ENCODE measurements at regions not wholly inside any gene's neighbourhood (a gene's known extent, or its start where the extent isn't known, plus 50 kb on each side); places are given as distances from the start of the nearest gene placed in this dataset.
"Not testable (repeated sequence)": the region's sequence is repeated elsewhere in the genome, so short reads cannot be mapped to it uniquely, and the experiment has no call there.

DNA sequence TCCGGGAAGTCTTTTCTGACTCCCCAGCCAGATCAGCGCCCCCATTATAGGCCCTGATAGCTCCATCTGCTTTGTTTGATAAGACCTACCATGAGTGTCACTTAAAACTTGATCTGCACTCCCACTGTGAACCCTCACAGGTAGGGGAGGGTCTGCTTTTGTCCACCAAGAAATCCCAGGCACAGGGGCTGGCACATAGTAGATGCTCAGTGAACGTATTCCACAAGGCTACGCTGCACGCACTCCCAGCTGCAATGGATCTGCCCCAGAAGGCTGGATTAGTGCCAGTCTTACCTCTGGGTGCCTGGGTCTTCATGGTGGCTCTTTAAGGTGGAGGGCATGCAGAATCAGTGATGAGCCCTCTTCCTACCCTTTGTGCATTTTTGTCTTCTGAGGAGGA, 447.1 kb downstream of the PTPRU start:
- DNase-seq: no peak

DNA sequence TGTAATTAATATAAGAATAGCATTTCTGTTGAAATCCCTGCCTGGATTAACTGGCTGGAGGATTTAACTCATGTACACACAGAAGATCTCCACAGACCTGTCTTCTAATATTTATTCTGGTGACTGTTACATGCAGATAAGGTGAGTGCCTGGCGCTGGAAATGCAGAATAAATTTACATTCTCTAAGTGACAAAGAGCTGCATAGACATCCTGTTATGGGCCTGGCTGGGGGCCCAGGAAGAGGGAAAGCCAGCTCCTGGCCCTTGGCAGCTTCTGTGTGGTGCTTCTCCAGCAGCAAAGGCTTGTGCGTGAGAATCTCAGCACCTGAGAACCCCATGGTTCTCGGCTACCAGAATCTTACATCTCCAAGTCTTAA, 446.6 kb downstream of the PTPRU start:
- DNase-seq: no peak

GRCh38 chr1:29682171-29682918, 446.0 kb downstream of the PTPRU start:
- no peak for DNase-seq

DNA sequence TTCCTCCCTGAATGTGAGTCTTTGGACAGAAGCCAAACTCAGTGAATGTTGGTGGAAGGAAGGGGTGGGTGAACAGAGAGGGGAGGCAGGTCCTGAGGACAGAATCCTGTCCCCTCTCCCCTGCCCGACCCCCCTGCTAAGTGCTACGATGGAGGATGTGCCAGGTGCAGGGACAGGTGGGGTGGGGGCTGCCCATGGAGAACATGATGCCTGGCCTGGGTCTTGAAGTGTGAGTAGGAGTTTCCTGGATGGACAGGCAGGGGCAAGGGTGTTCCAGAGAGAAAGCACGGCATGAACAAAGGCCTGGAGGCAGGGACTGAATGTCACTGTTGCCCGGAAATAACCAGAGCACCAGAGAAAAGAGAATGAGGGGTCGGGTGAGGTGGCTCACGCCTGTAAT, 445.1 kb downstream of the PTPRU start:
- DNase-seq: not testable (repeated sequence)

DNA sequence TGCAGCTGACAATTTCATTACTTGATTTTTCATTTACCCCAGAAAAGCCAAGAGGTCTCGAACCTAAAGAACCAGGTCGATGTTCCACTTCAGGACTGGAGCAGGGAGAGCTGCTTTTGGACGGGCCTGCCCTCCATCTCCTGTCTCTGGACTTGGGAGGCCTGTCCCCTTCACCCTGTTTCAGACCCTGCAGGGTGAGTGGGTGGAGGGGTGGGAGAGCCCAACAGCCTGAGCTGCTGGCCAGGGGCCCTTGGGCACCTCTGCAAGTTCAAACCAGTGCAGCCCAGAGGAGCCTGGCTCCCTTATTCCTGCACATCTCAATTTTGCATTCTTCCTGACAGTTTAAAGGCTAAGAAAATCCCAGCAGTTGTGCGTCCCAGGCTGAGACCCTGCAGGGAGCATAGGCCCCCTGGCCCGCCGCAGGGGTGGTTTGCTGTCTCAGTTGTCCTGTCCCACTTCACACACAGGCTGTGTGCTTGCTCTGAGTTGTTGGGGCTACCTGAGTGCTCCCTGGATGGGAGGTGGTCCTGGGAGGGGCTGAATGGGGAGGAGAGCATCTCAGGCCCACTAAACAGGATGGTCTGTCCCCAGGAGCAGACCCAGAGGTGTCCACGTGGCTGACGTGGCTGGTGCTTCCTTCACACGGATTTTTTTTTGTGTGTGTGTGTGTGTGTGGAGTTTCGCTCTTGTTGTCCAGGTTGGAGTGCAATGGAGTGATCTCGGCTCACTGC, 443.7 kb downstream of the PTPRU start:
- DNase-seq: no peak

DNA sequence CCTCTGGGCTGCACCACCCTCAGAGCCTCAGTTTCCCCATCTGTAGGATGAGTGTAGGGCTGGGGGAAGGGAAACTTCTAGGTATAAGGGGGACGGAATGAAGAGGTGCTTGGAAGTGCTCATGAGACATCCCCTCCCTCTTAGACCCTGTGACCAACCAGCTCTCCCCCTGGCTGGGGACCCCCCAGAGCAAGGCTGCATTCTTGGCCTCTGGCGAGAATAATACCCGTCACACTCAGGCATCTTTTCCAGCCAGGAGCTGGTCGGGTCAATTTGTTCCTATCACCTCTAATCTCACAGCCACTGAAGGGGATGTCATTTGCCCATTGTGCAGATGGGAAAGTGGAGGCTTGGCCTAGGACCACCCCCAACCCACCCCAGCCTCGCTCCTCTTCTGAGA, 443.0 kb downstream of the PTPRU start:
- no peak for DNase-seq

GRCh38 chr1:29677028-29678024, 441.0 kb downstream of the PTPRU start:
- DNase-seq: no peak

GRCh38 chr1:29676496-29676895, 440.2 kb downstream of the PTPRU start:
- no peak for DNase-seq

DNA sequence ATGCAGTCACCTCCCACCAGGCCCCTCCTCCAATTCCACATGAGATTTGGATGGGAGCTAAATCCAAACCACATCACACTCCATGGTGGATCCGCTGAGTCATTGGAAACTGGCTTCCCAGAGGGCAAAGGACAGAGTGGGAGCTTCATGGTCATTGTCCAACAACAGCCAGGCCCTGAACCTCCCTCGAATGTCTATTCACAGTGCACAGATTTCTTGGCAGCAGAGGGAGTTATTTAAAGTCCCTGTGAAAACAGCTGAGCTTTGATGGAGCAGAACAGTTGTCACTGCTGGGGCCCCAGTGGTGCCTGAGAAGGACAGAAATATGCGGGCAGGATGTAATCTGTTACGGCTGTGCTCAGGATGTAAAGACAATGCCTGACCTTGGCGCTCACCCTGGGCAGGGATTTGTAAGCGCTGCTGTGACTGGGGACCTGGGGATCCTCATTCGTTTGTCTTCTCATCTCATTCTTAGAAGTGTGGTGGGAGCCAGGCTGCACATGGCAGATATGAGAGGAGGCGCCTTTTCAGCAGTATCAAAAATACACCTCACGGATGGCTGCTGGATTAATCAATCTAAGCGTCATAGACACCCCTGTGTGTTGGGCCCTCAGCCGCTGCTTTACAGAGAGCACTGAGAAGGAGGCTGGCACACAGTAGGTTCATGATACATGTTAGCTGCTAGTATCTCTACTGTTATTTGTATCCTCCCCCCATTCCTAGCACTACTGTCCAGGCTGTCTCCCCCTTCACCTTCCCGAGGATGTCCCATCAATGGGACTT, 439.4 kb downstream of the PTPRU start:
- DNase-seq: no peak

DNA sequence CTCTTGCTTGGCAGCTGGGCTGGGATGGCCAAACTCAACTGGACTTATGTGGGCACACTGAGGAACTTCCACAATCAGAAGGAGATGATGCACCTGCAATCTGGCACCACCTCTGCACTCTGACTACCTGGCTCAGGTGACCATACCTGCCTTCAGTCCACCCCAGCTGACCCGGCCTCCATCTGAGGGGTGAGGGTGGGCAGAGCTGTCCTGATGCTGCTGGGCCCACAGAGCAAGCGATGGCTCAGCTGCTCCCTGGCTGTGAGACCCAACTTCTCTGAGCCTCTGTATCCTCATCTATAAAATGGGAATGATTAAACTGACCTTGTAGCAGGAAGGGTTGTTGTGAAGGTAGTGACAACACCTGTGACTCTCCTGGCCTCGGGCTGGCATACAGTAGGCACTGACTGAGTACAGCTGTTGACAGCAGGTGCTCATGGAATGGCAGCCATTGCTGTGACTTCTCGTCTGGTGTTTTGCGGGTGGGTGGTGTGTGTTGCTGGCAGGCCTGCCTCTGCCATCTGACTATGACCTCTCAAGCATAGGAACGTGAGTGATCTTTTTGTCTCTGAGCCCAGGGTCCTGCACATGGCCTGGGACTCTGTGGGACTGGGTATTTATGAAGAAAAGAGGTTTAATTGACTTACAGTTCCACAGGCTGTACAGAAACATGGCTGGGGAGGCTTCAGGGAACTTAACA, 438.5 kb downstream of the PTPRU start:
- DNase-seq: no peak

DNA sequence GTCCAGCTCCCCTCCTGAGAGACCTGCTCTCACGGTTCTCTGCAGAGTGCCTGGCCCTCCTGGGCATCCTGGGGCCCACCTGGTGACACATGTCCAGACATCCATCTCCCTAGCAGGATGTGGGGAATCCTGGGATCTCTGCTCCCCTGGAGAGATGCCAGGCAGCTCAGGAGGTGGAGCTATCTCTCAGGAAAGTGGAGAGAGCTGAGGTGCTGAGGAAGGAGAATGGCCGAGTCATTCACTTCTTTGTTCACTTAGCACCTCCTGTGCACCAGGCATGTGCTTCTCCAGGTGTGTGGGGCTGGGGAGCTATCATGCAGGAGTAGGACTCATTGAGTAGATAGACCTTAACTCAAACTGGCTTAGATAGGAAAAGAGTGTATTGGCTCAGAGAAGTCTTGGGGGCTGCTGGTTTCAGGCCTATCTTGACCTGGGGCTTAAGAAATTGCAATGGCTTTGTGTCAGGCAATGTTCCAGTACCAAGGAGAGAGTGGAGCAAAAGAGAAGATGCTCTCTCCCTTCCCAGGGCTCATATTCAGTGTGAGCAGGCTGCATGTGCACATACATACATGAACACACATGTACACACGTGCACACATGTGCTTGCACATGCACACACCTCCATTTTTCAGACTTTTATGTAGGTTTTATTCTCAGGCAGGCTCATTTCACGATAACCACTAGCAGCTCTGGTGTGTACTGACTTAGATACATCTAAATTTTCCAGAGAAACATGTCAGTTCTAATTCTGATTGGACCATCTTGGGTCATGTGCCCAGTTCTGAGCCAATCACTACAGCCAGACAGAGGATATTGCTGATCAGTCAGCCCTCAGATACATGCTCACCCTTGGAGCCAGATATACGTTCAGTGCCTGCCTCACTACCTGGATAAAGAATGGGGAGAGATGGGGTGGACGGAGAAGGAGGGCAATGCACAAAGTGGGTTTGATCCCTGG, 437.6 kb downstream of the PTPRU start:
- DNase-seq: no peak

GRCh38 chr1:29673228-29673500, 436.8 kb downstream of the PTPRU start:
- no peak for DNase-seq

GRCh38 chr1:29672416-29673227, 436.3 kb downstream of the PTPRU start:
- DNase-seq: no peak

GRCh38 chr1:29671446-29672356, 435.4 kb downstream of the PTPRU start:
- no peak for DNase-seq

- DNase-seq: no peak
Measured at GRCh38 chr1:29670752-29671151, 434.4 kb downstream of the PTPRU start.

DNA sequence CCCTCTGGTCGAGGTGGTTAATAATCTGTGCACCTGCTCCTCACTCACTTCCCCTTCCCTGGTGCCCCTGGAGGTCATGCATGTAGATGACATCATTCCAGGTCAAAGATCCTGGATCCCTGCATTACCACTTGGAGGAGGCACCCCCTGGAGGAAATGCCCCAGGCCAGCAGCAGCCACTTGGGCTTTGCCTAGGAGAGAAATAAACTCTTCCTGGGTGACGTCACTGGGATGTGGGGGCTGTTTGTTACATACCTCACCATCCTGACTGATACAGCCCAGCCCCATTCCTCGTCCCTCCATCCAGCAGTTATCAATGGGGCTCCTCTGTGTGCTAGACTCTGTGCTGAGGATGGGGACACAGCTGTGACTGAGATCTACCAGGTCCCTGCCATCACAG, 433.6 kb downstream of the PTPRU start:
- no peak for DNase-seq

GRCh38 chr1:29669158-29669871, 433.0 kb downstream of the PTPRU start:
- no peak for DNase-seq

DNA sequence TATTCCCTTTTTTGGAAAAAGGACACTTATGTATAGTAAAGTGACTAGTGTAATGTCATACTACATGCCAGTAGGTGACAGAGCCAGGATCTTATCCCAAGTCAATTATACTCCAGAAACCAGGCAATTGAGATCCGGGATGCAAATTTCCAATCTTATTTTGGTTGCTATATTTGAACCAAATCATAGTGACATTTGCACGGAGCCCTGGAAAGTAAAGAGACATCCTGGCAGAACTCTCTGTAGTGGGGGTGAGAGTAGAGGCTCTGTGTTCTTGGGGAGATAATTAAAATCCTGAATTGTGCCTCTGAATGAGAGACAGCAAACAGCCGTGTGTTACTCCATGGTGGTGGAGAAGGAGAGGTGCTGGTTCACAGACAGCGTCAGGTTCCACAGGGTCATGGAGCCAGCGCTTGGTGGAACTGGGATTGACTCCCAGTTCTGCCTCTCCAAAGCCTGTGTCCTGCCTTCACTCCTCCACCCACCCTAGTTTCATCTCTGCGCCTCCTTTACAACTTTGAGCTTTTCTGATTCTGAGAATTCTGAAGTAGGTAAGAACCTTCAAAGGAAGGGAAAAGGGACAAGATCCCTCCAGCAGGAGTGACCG, 432.3 kb downstream of the PTPRU start:
- no peak for DNase-seq

Measured in hematopoietic multipotent progenitor cell treated with erythropoietin and hydrocortisone succinate and interleukin-3 and kit ligand, for 4 days (in vitro differentiated cells).